ENCODE measurements at regions not wholly inside any gene's neighbourhood (a gene's known extent, or its start where the extent isn't known, plus 50 kb on each side); places are given as distances from the start of the nearest gene placed in this dataset.

GRCh38 chr4:23245203-23245832, 552.6 kb downstream of the GBA3 start:
- no peak for DNase-seq (ENCODE audit: low read depth in 2 of 2)

GRCh38 chr4:23242962-23243361, 550.2 kb downstream of the GBA3 start:
- DNase-seq (ENCODE audit: low read depth in 2 of 2), result no peak

- no peak for DNase-seq (ENCODE audit: low read depth in 2 of 2)
Measured at GRCh38 chr4:23241408-23241807, 548.7 kb downstream of the GBA3 start.

GRCh38 chr4:23238848-23239247, 546.1 kb downstream of the GBA3 start:
- no peak for DNase-seq (ENCODE audit: low read depth in 2 of 2)

GRCh38 chr4:23237771-23238170, 545.0 kb downstream of the GBA3 start:
- DNase-seq (ENCODE audit: low read depth in 2 of 2), result no peak

GRCh38 chr4:23235628-23236390, 543.1 kb downstream of the GBA3 start:
- no peak for DNase-seq (ENCODE audit: low read depth in 2 of 2)

GRCh38 chr4:23234716-23235115, 542.0 kb downstream of the GBA3 start:
- no peak for DNase-seq (ENCODE audit: low read depth in 2 of 2)

- no peak for DNase-seq (ENCODE audit: low read depth in 2 of 2)
Measured at GRCh38 chr4:23234018-23234417, 541.3 kb downstream of the GBA3 start.

GRCh38 chr4:23233596-23233995, 540.9 kb downstream of the GBA3 start:
- no peak for DNase-seq (ENCODE audit: low read depth in 2 of 2)

GRCh38 chr4:23232987-23233386, 540.2 kb downstream of the GBA3 start:
- DNase-seq (ENCODE audit: low read depth in 2 of 2), result no peak

- no peak for DNase-seq (ENCODE audit: low read depth in 2 of 2)
Measured at GRCh38 chr4:23225564-23225963, 532.8 kb downstream of the GBA3 start.

GRCh38 chr4:23224684-23225420, 532.1 kb downstream of the GBA3 start:
- no peak for DNase-seq (ENCODE audit: low read depth in 2 of 2)

GRCh38 chr4:23220911-23221310, 528.2 kb downstream of the GBA3 start:
- DNase-seq (ENCODE audit: low read depth in 2 of 2), result no peak

- no peak for DNase-seq (ENCODE audit: low read depth in 2 of 2)
Measured at GRCh38 chr4:23219779-23220408, 527.2 kb downstream of the GBA3 start.

- DNase-seq (ENCODE audit: low read depth in 2 of 2), result no peak
Measured at GRCh38 chr4:23213198-23213597, 520.5 kb downstream of the GBA3 start.

- DNase-seq (ENCODE audit: low read depth in 2 of 2), result no peak
Measured at GRCh38 chr4:23212558-23212957, 519.8 kb downstream of the GBA3 start.

GRCh38 chr4:23207059-23207458, 514.3 kb downstream of the GBA3 start:
- DNase-seq (ENCODE audit: low read depth in 2 of 2), result no peak

- DNase-seq (ENCODE audit: low read depth in 2 of 2), result no peak
Measured at GRCh38 chr4:23202712-23203247, 510.0 kb downstream of the GBA3 start.

GRCh38 chr4:23194751-23195150, 502.0 kb downstream of the GBA3 start:
- no peak for DNase-seq (ENCODE audit: low read depth in 2 of 2)

GRCh38 chr4:23174179-23174578, 481.4 kb downstream of the GBA3 start:
- DNase-seq (ENCODE audit: low read depth in 2 of 2), result no peak

- DNase-seq (ENCODE audit: low read depth in 2 of 2), result no peak
Measured at GRCh38 chr4:23171976-23172375, 479.2 kb downstream of the GBA3 start.

Data from activated CD8-positive, alpha-beta memory T cell treated with anti-CD3 and anti-CD28 coated beads for 4 hours (primary cell).